IMR-90 (cell line): ENCODE measurements at regions not wholly inside any gene's neighbourhood (a gene's known extent, or its start where the extent isn't known, plus 50 kb on each side); places are given as distances from the start of the nearest gene placed in this dataset.

Source experiments
- ATAC-seq: fragments of 200-7000 bp; cut with Tn5 transposase; 2 replicates; pipeline ENCODE4 v1.9.1; 2020; ENCODE audit warnings: low read depth, mild to moderate bottlenecking, moderate library complexity
- BruUV-seq: library from RNA; stranded (reverse); fragments of 400-500 nt; replicated peaks from 2 replicates; lab custom pipeline; 2021; lab: Mats Ljungman, UMichigan
- CTCF ChIA-PET: fragments of 300-600 bp; formaldehyde crosslinking; extraction: SDS; loops from one replicate; lab custom pipeline; 2021; ENCODE audit warnings: antibody characterized with exemption; lab: Yijun Ruan, JAX
- POLR2A ChIA-PET: fragments of 300-600 bp; sonication (Branson Sonifier 250); formaldehyde crosslinking; loops from one replicate; lab custom pipeline; 2022; ENCODE audit warnings: antibody characterized with exemption; ENCODE audit not compliant: unreplicated experiment; lab: Charles Lee
- DNase-seq: peaks from one replicate; pipeline ENCODE4 v3.0.0; 2013
- H2AFZ ChIP-seq: replicated peaks from 2 replicates; pipeline ENCODE3; 2013; ENCODE audit warnings: low read length, mild to moderate bottlenecking; ENCODE audit not compliant: poor library complexity
- H2AK5ac ChIP-seq: 2 replicates; pipeline ENCODE4 v1.6.1; 2013; ENCODE audit warnings: low read depth, low read length, inconsistent platforms
- H2AK9ac ChIP-seq: replicated peaks from 2 replicates; pipeline ENCODE3; 2013; ENCODE audit warnings: mild to moderate bottlenecking, low read depth, low read length, moderate library complexity; ENCODE audit not compliant: poor library complexity
- H2BK120ac ChIP-seq: 2 replicates; pipeline ENCODE4 v1.6.1; 2013; ENCODE audit warnings: low read depth, low read length, inconsistent platforms
- H2BK15ac ChIP-seq: 3 replicates; pipeline ENCODE4 v1.6.1; 2013; ENCODE audit warnings: low read depth, low read length, inconsistent platforms
- H2BK20ac ChIP-seq: 2 replicates; pipeline ENCODE4 v1.6.1; 2013; ENCODE audit warnings: low read depth, mild to moderate bottlenecking, inconsistent platforms, low read length, moderate library complexity
- H2BK5ac ChIP-seq: 2 replicates; pipeline ENCODE4 v1.6.1; 2013; ENCODE audit warnings: mild to moderate bottlenecking, low read depth, low read length, inconsistent platforms; ENCODE audit not compliant: poor library complexity, severe bottlenecking
- H3K14ac ChIP-seq: replicated peaks from 2 replicates; pipeline ENCODE4 v1.6.1; 2013; ENCODE audit warnings: low read depth, low read length, inconsistent platforms
- H3K18ac ChIP-seq: 2 replicates; pipeline ENCODE4 v1.6.1; 2013; ENCODE audit warnings: low read depth, low read length, control low read depth
- H3K23ac ChIP-seq: 2 replicates; pipeline ENCODE4 v1.6.1; 2013; ENCODE audit warnings: low read depth, low read length, inconsistent platforms
- H3K27ac ChIP-seq: 2 replicates; pipeline ENCODE4 v1.5.1; 2013; ENCODE audit warnings: mild to moderate bottlenecking, control low read depth, low read length; ENCODE audit not compliant: insufficient read depth
- H3K27me3 ChIP-seq: 2 replicates; pipeline ENCODE4 v1.6.1; 2013; ENCODE audit warnings: low read length; ENCODE audit not compliant: control insufficient read depth, insufficient read depth
- H3K36me3 ChIP-seq: 2 replicates; pipeline ENCODE4 v1.6.1; 2013; ENCODE audit warnings: low read length, mixed read lengths; ENCODE audit not compliant: control insufficient read depth, insufficient read depth
- H3K4ac ChIP-seq: 2 replicates; pipeline ENCODE4 v1.6.1; 2013; ENCODE audit warnings: low read depth, low read length, inconsistent platforms
- H3K4me1 ChIP-seq: 2 replicates; pipeline ENCODE4 v1.6.1; 2013; ENCODE audit warnings: low read length, mixed read lengths; ENCODE audit not compliant: control insufficient read depth, insufficient read depth
- H3K4me2 ChIP-seq: 2 replicates; pipeline ENCODE4 v1.6.1; 2013; ENCODE audit warnings: low read depth, mild to moderate bottlenecking, control low read depth, low read length, moderate library complexity
- H3K4me3 ChIP-seq: 2 replicates; pipeline ENCODE4 v1.5.1; 2013; ENCODE audit warnings: low read depth, mild to moderate bottlenecking, control low read depth, low read length, moderate library complexity; ENCODE audit not compliant: insufficient read depth
- H3K56ac ChIP-seq: 2 replicates; pipeline ENCODE4 v1.6.1; 2013; ENCODE audit warnings: low read length, inconsistent platforms; ENCODE audit not compliant: insufficient read depth; ENCODE audit errors: extremely low read depth
- H3K79me1 ChIP-seq, 2 experiments: 2 replicates each; pipeline ENCODE4 v1.6.1; 2013; ENCODE audit warnings: low read length in 2 of 2, inconsistent platforms in 1 of 2, low read depth in 1 of 2
- H3K9ac ChIP-seq: 2 replicates; pipeline ENCODE4 v1.6.1; 2013; ENCODE audit warnings: low read depth, low read length, control low read depth
- H3K9me1 ChIP-seq: 2 replicates; pipeline ENCODE4 v1.6.1; 2013; ENCODE audit warnings: low read length, inconsistent platforms; ENCODE audit not compliant: insufficient read depth
- H3K9me3 ChIP-seq: 2 replicates; pipeline ENCODE4 v1.6.1; 2013; ENCODE audit warnings: low read length; ENCODE audit not compliant: control insufficient read depth, insufficient read depth
- H4K20me1 ChIP-seq: 2 replicates; pipeline ENCODE4 v1.6.1; 2013; ENCODE audit warnings: low read length, inconsistent platforms; ENCODE audit not compliant: insufficient read depth
- H4K5ac ChIP-seq: 2 replicates; pipeline ENCODE4 v1.6.1; 2013; ENCODE audit warnings: mild to moderate bottlenecking, low read depth, low read length, control low read depth
- H4K8ac ChIP-seq, 2 experiments: 2 replicates each; pipeline ENCODE4 v1.6.1; 2013; ENCODE audit warnings: low read depth in 2 of 2, low read length in 2 of 2, control low read depth in 1 of 2, inconsistent platforms in 1 of 2
- H4K91ac ChIP-seq: 2 replicates; pipeline ENCODE4 v1.6.1; 2013; ENCODE audit warnings: low read depth, low read length, inconsistent platforms; ENCODE audit not compliant: insufficient read depth
- BHLHE40 ChIP-seq: fragments of 150-350 bp; IDR thresholded peaks from 2 replicates; pipeline ENCODE4 v1.6.1; 2016; ENCODE audit warnings: mild to moderate bottlenecking, low read depth, low read length
- CEBPB ChIP-seq: IDR thresholded peaks from 2 replicates; pipeline ENCODE4 v1.6.1; 2012; ENCODE audit warnings: low read depth, low read length, improper control_type of control experiment
- FOS ChIP-seq: fragments of 150-350 bp; IDR thresholded peaks from 2 replicates; pipeline ENCODE4 v1.6.1; 2016; ENCODE audit warnings: low read depth, low read length
- MAFK ChIP-seq: IDR thresholded peaks from 2 replicates; pipeline ENCODE4 v1.6.1; 2012; ENCODE audit warnings: low read depth, low read length, improper control_type of control experiment
- RCOR1 ChIP-seq: IDR thresholded peaks from 2 replicates; pipeline ENCODE4 v1.6.1; 2012; ENCODE audit warnings: mild to moderate bottlenecking, low read length, improper control_type of control experiment; ENCODE audit not compliant: insufficient replicate concordance
- WGBS, 2 experiments: methylation state at CpG; one replicate each; pipeline versions ENCODE4 v1.1.5 to v1.1.7; 2013; ENCODE audit warnings: missing lambda C conversion rate in 2 of 2; ENCODE audit not compliant: insufficient read length in 1 of 2; ENCODE audit errors: extremely low coverage in 2 of 2; 5-methylcytosine and 5-hydroxymethylcytosine counted together
- dilution Hi-C: fragments of 300-500 bp; cut with HindIII; formaldehyde crosslinking; loops from one replicate; pipeline ENCODE4 v1.14.3; 2018; ENCODE audit warnings: low sequenced_read_pairs; ENCODE audit not compliant: unreplicated experiment
- in situ Hi-C: fragments of 300-500 bp; cut with MboI; formaldehyde crosslinking; loops from 3 replicates; pipeline ENCODE4 v1.14.3; 2019; ENCODE audit warnings: low sequenced_read_pairs, inconsistent platforms, mixed read lengths
- intact Hi-C: fragments of 100-400 bp; cut with micrococcal nuclease; formaldehyde crosslinking; loops from 2 replicates; pipeline ENCODE4 v1.10.0; 2022
- TF ChIP-seq, protein P1 (sequence below): fragments of 150-350 bp; IDR thresholded peaks from 2 replicates; pipeline ENCODE4 v1.6.1; 2016; ENCODE audit warnings: low read depth, mild to moderate bottlenecking, low read length, moderate library complexity, borderline replicate concordance
- TF ChIP-seq, protein P2 (sequence below): fragments of 150-350 bp; IDR thresholded peaks from 2 replicates; pipeline ENCODE4 v1.6.1; 2017; ENCODE audit warnings: mild to moderate bottlenecking, antibody characterized with exemption, low read length, low read depth

- H3K27ac ChIP-seq, result no peak overlapping the region
- H3K4ac ChIP-seq, result no peak overlapping the region
- H2BK20ac ChIP-seq, result no peak overlapping the region
- no peak overlapping the region for H3K14ac ChIP-seq
- no peaks in the 10 kb centered on the region for H3K79me1 ChIP-seq
- no peak overlapping the region for H4K5ac ChIP-seq
- H4K8ac ChIP-seq, result no peak overlapping the region
- ChIA-PET POLR2A (no interaction called here), CTCF (no interaction called here)
- H3K4me3 ChIP-seq, result no peak overlapping the region
- no peaks in the 10 kb centered on the region for H3K27me3 ChIP-seq
- H3K18ac ChIP-seq, result no peak overlapping the region
- ATAC-seq (no peak), DNase-seq (no peak)
- dilution Hi-C loops, result no loop called here
- H3K4me1 ChIP-seq, result no peaks in the 10 kb centered on the region
- no peak overlapping the region for H2AK5ac ChIP-seq
- no peaks in the 10 kb centered on the region for H3K9me1 ChIP-seq
- no peak overlapping the region for H3K23ac ChIP-seq
- H2BK5ac ChIP-seq, result no peak overlapping the region
- H4K91ac ChIP-seq, result no peak overlapping the region
- H2BK120ac ChIP-seq, result no peak overlapping the region
- intact Hi-C loops, result no loop called here
- no peaks in the 10 kb centered on the region for H4K20me1 ChIP-seq
- no peak overlapping the region for H2AFZ ChIP-seq
- no TSS peak for BruUV-seq
- no peak overlapping the region for H2AK9ac ChIP-seq
- WGBS, 2 experiments, result no CpG with 5 or more reads among the region's 1 CpG
- H3K9me3 ChIP-seq, result peaks cover 8% of the 10 kb centered on the region
- in situ Hi-C loops, result no loop called here
- H3K56ac ChIP-seq, result no peak overlapping the region
- no peak overlapping the region for H2BK15ac ChIP-seq
- no peak for TF ChIP-seq CEBPB
- TF ChIP-seq, protein P1, sequence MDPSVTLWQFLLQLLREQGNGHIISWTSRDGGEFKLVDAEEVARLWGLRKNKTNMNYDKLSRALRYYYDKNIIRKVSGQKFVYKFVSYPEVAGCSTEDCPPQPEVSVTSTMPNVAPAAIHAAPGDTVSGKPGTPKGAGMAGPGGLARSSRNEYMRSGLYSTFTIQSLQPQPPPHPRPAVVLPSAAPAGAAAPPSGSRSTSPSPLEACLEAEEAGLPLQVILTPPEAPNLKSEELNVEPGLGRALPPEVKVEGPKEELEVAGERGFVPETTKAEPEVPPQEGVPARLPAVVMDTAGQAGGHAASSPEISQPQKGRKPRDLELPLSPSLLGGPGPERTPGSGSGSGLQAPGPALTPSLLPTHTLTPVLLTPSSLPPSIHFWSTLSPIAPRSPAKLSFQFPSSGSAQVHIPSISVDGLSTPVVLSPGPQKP, result no peak
- TF ChIP-seq RCOR1, result no peak
- TF ChIP-seq, protein P2, sequence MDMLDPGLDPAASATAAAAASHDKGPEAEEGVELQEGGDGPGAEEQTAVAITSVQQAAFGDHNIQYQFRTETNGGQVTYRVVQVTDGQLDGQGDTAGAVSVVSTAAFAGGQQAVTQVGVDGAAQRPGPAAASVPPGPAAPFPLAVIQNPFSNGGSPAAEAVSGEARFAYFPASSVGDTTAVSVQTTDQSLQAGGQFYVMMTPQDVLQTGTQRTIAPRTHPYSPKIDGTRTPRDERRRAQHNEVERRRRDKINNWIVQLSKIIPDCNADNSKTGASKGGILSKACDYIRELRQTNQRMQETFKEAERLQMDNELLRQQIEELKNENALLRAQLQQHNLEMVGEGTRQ, result no peak
- peak; percentile 87 for TF ChIP-seq MAFK
- no peak for TF ChIP-seq FOS
- no peak for TF ChIP-seq BHLHE40
- H3K9ac ChIP-seq, result no peak overlapping the region
- no peaks in the 10 kb centered on the region for H3K36me3 ChIP-seq
- H3K4me2 ChIP-seq, result no peak overlapping the region
These were observed 505.2 kb upstream of the ANO5 start for GRCh38 chr11:21687643-21688042.
